Endothelial cell of umbilical vein (primary cell): ENCODE measurements at regions not wholly inside any gene's neighbourhood (a gene's known extent, or its start where the extent isn't known, plus 50 kb on each side); places are given as distances from the start of the nearest gene placed in this dataset.

ENCODE experiments used
- CTCF ChIP-seq, 2 donors: IDR thresholded peaks; 1 replicate in 1 of 2; 2 replicates in 1 of 2; pipeline ENCODE4 v1.5.1; 2011; ENCODE audit warnings: low read length in 2 of 2, mild to moderate bottlenecking in 2 of 2, moderate library complexity in 2 of 2, control low read depth in 1 of 2, inconsistent platforms in 1 of 2, low read depth in 1 of 2; ENCODE audit not compliant: insufficient read depth in 1 of 2; ENCODE audit errors: extremely low read depth in 1 of 2
- EZH2 ChIP-seq: IDR thresholded peaks from 2 replicates; pipeline ENCODE4 v1.6.1; 2012; ENCODE audit warnings: borderline replicate concordance, low read depth, mild to moderate bottlenecking, moderate library complexity, low read length, inconsistent platforms; ENCODE audit not compliant: severe bottlenecking
- FOS ChIP-seq: IDR thresholded peaks from 2 replicates; pipeline ENCODE4 v1.6.1; 2011; ENCODE audit warnings: mild to moderate bottlenecking, low read length, moderate library complexity, borderline replicate concordance; ENCODE audit not compliant: insufficient read depth
- JUN ChIP-seq: IDR thresholded peaks from 2 replicates; pipeline ENCODE4 v1.6.1; 2011; ENCODE audit warnings: borderline replicate concordance, low read depth; ENCODE audit not compliant: insufficient read length, insufficient read depth
- MYC ChIP-seq: IDR thresholded peaks from one replicate; pipeline ENCODE4 v1.6.1; 2011; ENCODE audit warnings: mild to moderate bottlenecking, low read depth, low read length
- POLR2A ChIP-seq: IDR thresholded peaks from 2 replicates; pipeline ENCODE4 v1.6.1; 2012; ENCODE audit warnings: low read depth, mild to moderate bottlenecking, control low read depth, low read length
- POLR2AphosphoS5 ChIP-seq: IDR thresholded peaks from 2 replicates; pipeline ENCODE4 v1.6.1; 2012; ENCODE audit warnings: low read depth, mild to moderate bottlenecking, control low read depth, low read length, moderate library complexity; ENCODE audit not compliant: insufficient read depth

GRCh38 chr19:31567776-31568175 lies 218.5 kb upstream of the TSHZ3 start:
- TF ChIP-seq CTCF (IDR thresholded peaks at IDR 0.05; ENCODE audit: extremely low read depth in 1 of 2, insufficient read depth in 1 of 2, low read depth in 1 of 2, low read length in 2 of 2) (no peak), POLR2AphosphoS5 (no peak), POLR2A (no peak), FOS (no peak), JUN (no peak), EZH2 (no peak), MYC (no peak)
